HEK293 (cell line): ENCODE measurements at regions not wholly inside any gene's neighbourhood (a gene's known extent, or its start where the extent isn't known, plus 50 kb on each side); places are given as distances from the start of the nearest gene placed in this dataset.
"Not testable (repeated sequence)": the region's sequence is repeated elsewhere in the genome, so short reads cannot be mapped to it uniquely, and the experiment has no call there.

ENCODE experiments used
- CTCF ChIA-PET: fragments of 350-600 bp; formaldehyde crosslinking; extraction: SDS; loops from one replicate; lab custom pipeline; 2021; ENCODE audit warnings: antibody characterized with exemption; lab: Yijun Ruan, JAX
- POLR2A ChIA-PET: fragments of 300-600 bp; formaldehyde crosslinking; extraction: SDS; loops from one replicate; lab custom pipeline; 2020; ENCODE audit warnings: antibody characterized with exemption, inconsistent platforms; lab: Yijun Ruan, JAX
- H3K27ac ChIP-seq: fragments of 200-500 bp; sonication (Bioruptor generic); 2 replicates; pipeline ENCODE4 v1.5.1; 2014; ENCODE audit warnings: low read depth, low read length, control low read depth, inconsistent platforms; ENCODE audit errors: extremely low read depth
- H3K36me3 ChIP-seq, 2 experiments: fragments of 200-500 bp in 1 of 2; sonication (Bioruptor generic) in 1 of 2; 1 replicate in 1 of 2; 2 replicates in 1 of 2; pipeline ENCODE4 v1.5.1; 2014 to 2017; ENCODE audit warnings: inconsistent platforms in 2 of 2, low read length in 2 of 2; ENCODE audit not compliant: control insufficient read depth in 2 of 2, insufficient read depth in 1 of 2
- H3K4me1 ChIP-seq: fragments of 200-500 bp; sonication (Bioruptor generic); 2 replicates; pipeline ENCODE4 v1.5.1; 2014; ENCODE audit warnings: mild to moderate bottlenecking, low read length, inconsistent platforms; ENCODE audit not compliant: control insufficient read depth, insufficient read depth
- H3K4me3 ChIP-seq: 2 replicates; pipeline ENCODE4 v1.5.1; 2011; ENCODE audit warnings: low read depth, mild to moderate bottlenecking, control low read depth, low read length, moderate library complexity
- H3K9me3 ChIP-seq: fragments of 200-500 bp; sonication (Bioruptor generic); 2 replicates; pipeline ENCODE4 v1.5.1; 2014; ENCODE audit warnings: low read depth, low read length, inconsistent platforms; ENCODE audit not compliant: control insufficient read depth, insufficient read depth
- HIC1 ChIP-seq: fragments of 450-650 bp; formaldehyde crosslinking; IDR thresholded peaks from 2 replicates; pipeline ENCODE4 v1.5.1; 2016; ENCODE audit warnings: missing biosample characterization, missing genetic modification characterization
- IKZF3 ChIP-seq: fragments of 450-650 bp; IDR thresholded peaks from 2 replicates; pipeline ENCODE4 v1.5.0; 2018; ENCODE audit warnings: missing biosample characterization, mild to moderate bottlenecking, missing genetic modification characterization, moderate library complexity
- OVOL3 ChIP-seq: fragments of 450-650 bp; formaldehyde crosslinking; IDR thresholded peaks from 2 replicates; pipeline ENCODE4 v1.5.1; 2016; ENCODE audit warnings: missing biosample characterization, missing genetic modification characterization
- PBX3 ChIP-seq: sonication (generic); formaldehyde crosslinking; IDR thresholded peaks from 2 replicates; pipeline ENCODE4 v1.8.1; 2022; ENCODE audit warnings: mild to moderate bottlenecking, moderate library complexity, missing genetic modification reagents
- TCF7L2 ChIP-seq: IDR thresholded peaks from 2 replicates; pipeline ENCODE4 v1.6.1; 2011; ENCODE audit warnings: low read depth, mild to moderate bottlenecking, inconsistent platforms, low read length, moderate library complexity, borderline replicate concordance
- YY1 ChIP-seq: fragments of 450-650 bp; formaldehyde crosslinking; IDR thresholded peaks from 2 replicates; pipeline ENCODE4 v1.5.1; 2018; ENCODE audit warnings: missing biosample characterization, missing genetic modification characterization
- ZBTB11 ChIP-seq: fragments of 450-650 bp; formaldehyde crosslinking; conservative IDR thresholded peaks from 2 replicates; pipeline ENCODE4 v1.5.1; 2016; ENCODE audit warnings: low read depth, missing biosample characterization, missing genetic modification characterization
- ZNF121 ChIP-seq: fragments of 450-650 bp; formaldehyde crosslinking; IDR thresholded peaks from 2 replicates; pipeline ENCODE4 v1.5.1; 2016; ENCODE audit warnings: missing biosample characterization, missing genetic modification characterization
- ZNF18 ChIP-seq: fragments of 450-650 bp; formaldehyde crosslinking; IDR thresholded peaks from 2 replicates; pipeline ENCODE4 v1.5.1; 2016; ENCODE audit warnings: missing biosample characterization, missing genetic modification characterization
- ZNF2 ChIP-seq: fragments of 450-650 bp; formaldehyde crosslinking; IDR thresholded peaks from 2 replicates; pipeline ENCODE4 v1.5.1; 2016; ENCODE audit warnings: missing biosample characterization, missing genetic modification characterization
- ZNF280C ChIP-seq: fragments of 450-650 bp; formaldehyde crosslinking; IDR thresholded peaks from 2 replicates; pipeline ENCODE4 v1.5.1; 2016; ENCODE audit warnings: missing biosample characterization, missing genetic modification characterization
- ZNF292 ChIP-seq: fragments of 450-650 bp; formaldehyde crosslinking; IDR thresholded peaks from 2 replicates; pipeline ENCODE4 v1.5.1; 2016; ENCODE audit warnings: low read depth, missing biosample characterization, missing genetic modification characterization, borderline replicate concordance
- ZNF398 ChIP-seq: fragments of 450-650 bp; formaldehyde crosslinking; IDR thresholded peaks from 2 replicates; pipeline ENCODE4 v1.5.1; 2017; ENCODE audit warnings: missing biosample characterization, missing genetic modification characterization
- ZNF548 ChIP-seq: fragments of 450-650 bp; formaldehyde crosslinking; IDR thresholded peaks from 2 replicates; pipeline ENCODE4 v1.5.1; 2016; ENCODE audit warnings: missing biosample characterization, missing genetic modification characterization
- ZNF596 ChIP-seq: fragments of 450-650 bp; IDR thresholded peaks from 2 replicates; pipeline ENCODE4 v1.5.0; 2018; ENCODE audit warnings: missing biosample characterization, mild to moderate bottlenecking, missing genetic modification characterization, moderate library complexity
- ZNF621 ChIP-seq: fragments of 450-650 bp; formaldehyde crosslinking; IDR thresholded peaks from 2 replicates; pipeline ENCODE4 v1.5.1; 2017; ENCODE audit warnings: missing biosample characterization, missing genetic modification characterization
- ZNF629 ChIP-seq: fragments of 450-650 bp; formaldehyde crosslinking; IDR thresholded peaks from 2 replicates; pipeline ENCODE4 v1.5.1; 2017; ENCODE audit warnings: missing biosample characterization, missing genetic modification characterization
- ZNF670 ChIP-seq: fragments of 450-650 bp; formaldehyde crosslinking; IDR thresholded peaks from 2 replicates; pipeline ENCODE4 v1.5.1; 2016; ENCODE audit warnings: missing biosample characterization, missing genetic modification characterization, low read depth
- ZNF792 ChIP-seq: fragments of 450-650 bp; formaldehyde crosslinking; IDR thresholded peaks from 2 replicates; pipeline ENCODE4 v1.5.1; 2016; ENCODE audit warnings: missing biosample characterization, missing genetic modification characterization
- ZSCAN30 ChIP-seq: fragments of 450-650 bp; IDR thresholded peaks from 2 replicates; pipeline ENCODE4 v1.5.1; 2018; ENCODE audit warnings: missing biosample characterization, mild to moderate bottlenecking, missing genetic modification characterization, moderate library complexity

GRCh38 chr1:79704067-79704466 lies 697.5 kb upstream of the ADGRL4 start:
- Histone ChIP-seq H3K4me1 (no peaks in the 10 kb centered on the region), H3K27ac (no peak overlapping the region), H3K4me3 (no peak overlapping the region), H3K9me3 (no peaks in the 10 kb centered on the region), H3K36me3 (no peaks in the 10 kb centered on the region)
- TF ChIP-seq ZSCAN30 (tag by site-specific recombination) (no peak), ZNF629 (tag by site-specific recombination) (no peak), ZNF548 (tag by site-specific recombination) (no peak), ZNF398 (tag by site-specific recombination) (no peak), ZNF121 (tag by site-specific recombination) (no peak), ZNF670 (tag by site-specific recombination) (no peak), ZNF292 (tag by site-specific recombination) (no peak), ZBTB11 (tag by site-specific recombination) (no peak), ZNF280C (tag by site-specific recombination) (no peak), PBX3 (no peak), IKZF3 (no peak), TCF7L2 (no peak), YY1 (no peak), ZNF792 (no peak), OVOL3 (no peak), HIC1 (tag by site-specific recombination) (no peak), ZNF18 (no peak), ZNF596 (tag by site-specific recombination) (no peak), ZNF2 (tag by site-specific recombination) (no peak), ZNF621 (tag by site-specific recombination) (no peak)
- ChIA-PET POLR2A (no interaction called here), CTCF (no interaction called here)

GRCh38 chr1:79702336-79702999 lies 695.9 kb upstream of the ADGRL4 start:
- H3K27ac ChIP-seq, H3K4me1 ChIP-seq, H3K36me3 ChIP-seq, POLR2A ChIA-PET, H3K9me3 ChIP-seq, H3K4me3 ChIP-seq: not testable (repeated sequence)
- CTCF ChIA-PET = interaction anchor here (0.6 kb wide), 1 partner anchor 250 kb away, joined by 3 read pairs; no protein-coding TSS in a partner anchor
